HK-2 (cell line): ENCODE measurements at regions not wholly inside any gene's neighbourhood (a gene's known extent, or its start where the extent isn't known, plus 50 kb on each side); places are given as distances from the start of the nearest gene placed in this dataset.

Experiments used
- DNase-seq: peaks from one replicate; pipeline ENCODE4 v3.0.0-alpha.2; 2018; ENCODE audit not compliant: unreplicated experiment

DNA sequence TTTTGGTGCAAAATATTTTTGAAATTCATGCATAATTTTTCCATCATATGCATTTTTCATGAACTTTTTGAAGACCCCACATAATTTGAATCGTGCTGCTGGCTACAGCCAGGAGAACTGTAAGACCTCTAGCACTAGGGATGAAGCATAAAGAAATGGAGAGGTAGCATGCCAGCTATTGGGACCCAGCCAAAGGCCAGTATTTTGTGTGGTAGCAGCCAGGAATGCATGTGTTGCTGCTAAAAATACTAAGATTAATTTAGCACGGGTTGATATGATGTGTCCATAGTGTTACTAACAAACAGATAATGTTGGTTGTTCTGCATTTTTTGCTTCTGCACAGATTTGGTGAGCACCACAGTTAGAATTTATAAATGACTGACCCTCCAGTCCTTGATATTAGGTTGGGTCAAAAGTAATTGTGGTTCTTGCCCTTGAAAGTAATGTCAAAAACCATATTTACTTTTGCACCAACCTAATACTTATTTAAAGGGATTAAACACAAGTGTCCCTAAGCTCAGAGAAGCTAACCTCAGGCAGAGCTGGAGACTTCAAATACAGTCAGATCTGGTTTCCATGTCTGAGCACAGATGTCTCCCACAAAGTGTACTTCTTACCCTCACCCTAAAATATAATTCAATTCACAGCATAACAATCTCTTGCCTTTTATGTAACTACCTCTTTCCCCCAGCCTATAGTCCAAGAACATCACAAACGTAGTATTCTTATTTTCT is 54.1 kb upstream of the NPSR1 start:
- DNase-seq, result no peak
